Stimulated activated memory B cell treated with anti-CD40 and anti-IgM and Interleukin-4, amounts not matched to agents 10 μg/mL and 1 μg/mL and 100 μg/mL, for 72 hours (primary cell): ENCODE measurements at regions not wholly inside any gene's neighbourhood (a gene's known extent, or its start where the extent isn't known, plus 50 kb on each side); places are given as distances from the start of the nearest gene placed in this dataset.

ENCODE experiments used
- ATAC-seq: fragments of 150-1000 bp; cut with Tn5 transposase; 2 replicates; pipeline ENCODE4 v1.10.0; 2021
- H3K27ac Mint-ChIP-seq: one replicate; pipeline ENCODE4 v1.8.0; 2022; ENCODE audit warnings: mild to moderate bottlenecking, mixed read lengths
- H3K27me3 Mint-ChIP-seq: one replicate; pipeline ENCODE4 v1.8.0; 2022; ENCODE audit warnings: mixed read lengths
- H3K36me3 Mint-ChIP-seq: one replicate; pipeline ENCODE4 v1.8.0; 2022; ENCODE audit warnings: mixed read lengths
- H3K4me1 Mint-ChIP-seq: one replicate; pipeline ENCODE4 v1.8.0; 2022; ENCODE audit warnings: mixed read lengths
- H3K4me3 Mint-ChIP-seq: one replicate; pipeline ENCODE4 v1.8.0; 2022; ENCODE audit warnings: mild to moderate bottlenecking, moderate library complexity, mixed read lengths
- H3K9me3 Mint-ChIP-seq: one replicate; pipeline ENCODE4 v1.8.0; 2022; ENCODE audit warnings: mixed read lengths

DNA sequence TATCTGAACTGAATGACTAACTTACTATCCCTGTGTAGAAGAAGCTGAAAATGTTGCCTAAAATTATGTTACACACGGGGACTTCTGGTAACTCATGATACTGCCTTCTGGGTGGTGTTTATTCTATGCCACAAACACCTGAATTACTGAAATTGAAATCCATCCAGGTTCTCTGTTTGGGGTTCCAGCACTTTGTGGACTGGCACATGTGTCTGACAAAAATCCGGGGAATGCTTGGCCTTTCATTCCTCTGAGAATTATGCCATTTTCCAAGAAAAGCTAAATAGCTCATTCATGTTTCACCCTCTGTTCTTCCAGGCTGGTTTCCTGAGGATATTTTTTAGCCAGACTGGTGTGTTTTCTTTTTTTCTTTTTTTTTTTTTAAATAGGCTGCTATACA lies 59.5 kb upstream of the POU3F3 start:
- H3K4me1 Mint-ChIP-seq, result no peaks in the 10 kb centered on the region
- no peak overlapping the region for H3K27ac Mint-ChIP-seq
- H3K4me3 Mint-ChIP-seq, result no peak overlapping the region
- peaks cover 14% of the 10 kb centered on the region for H3K27me3 Mint-ChIP-seq
- H3K9me3 Mint-ChIP-seq, result no peaks in the 10 kb centered on the region
- H3K36me3 Mint-ChIP-seq, result no peaks in the 10 kb centered on the region
- ATAC-seq, result no peak
